SU-DHL-6 (cell line): ENCODE measurements at regions not wholly inside any gene's neighbourhood (a gene's known extent, or its start where the extent isn't known, plus 50 kb on each side); places are given as distances from the start of the nearest gene placed in this dataset.

Experiments used
- H2AFZ ChIP-seq: fragments of 200-600 bp; sonication (generic); 2 replicates; pipeline ENCODE4 v1.6.1; 2014; ENCODE audit warnings: low read depth, mild to moderate bottlenecking, moderate library complexity, mixed read lengths, antibody characterized with exemption, low read length; ENCODE audit not compliant: severe bottlenecking
- H3F3A ChIP-seq: fragments of 200-600 bp; shearing (Covaris generic); 2 replicates; pipeline ENCODE4 v1.6.0; 2016; ENCODE audit warnings: antibody characterized with exemption, mild to moderate bottlenecking; ENCODE audit not compliant: insufficient read depth
- H3K27ac ChIP-seq: fragments of 200-600 bp; sonication (generic); 2 replicates; pipeline ENCODE4 v1.5.1; 2016; ENCODE audit warnings: low read depth, mild to moderate bottlenecking, low read length, moderate library complexity, mixed read lengths
- H3K27me3 ChIP-seq: fragments of 200-600 bp; sonication (generic), shearing (Covaris generic); 2 replicates; pipeline ENCODE4 v1.6.0; 2014; ENCODE audit warnings: mild to moderate bottlenecking, low read length
- H3K36me3 ChIP-seq: fragments of 200-600 bp; sonication (generic); 2 replicates; pipeline ENCODE4 v1.6.1; 2014; ENCODE audit warnings: mild to moderate bottlenecking, low read length, mixed read lengths
- H3K4me2 ChIP-seq: fragments of 300-600, 200-600 bp; shearing (Covaris generic), sonication (generic); 2 replicates; pipeline ENCODE4 v1.6.0; 2014; ENCODE audit warnings: low read length, low read depth, mild to moderate bottlenecking; ENCODE audit not compliant: poor library complexity, severe bottlenecking
- H3K4me3 ChIP-seq: fragments of 200-600 bp; sonication (generic); 2 replicates; pipeline ENCODE4 v1.5.1; 2014; ENCODE audit warnings: antibody characterized with exemption, low read length, mild to moderate bottlenecking, mixed read lengths; ENCODE audit not compliant: insufficient read depth, poor library complexity, severe bottlenecking
- H3K79me2 ChIP-seq: fragments of 200-600 bp; sonication (generic); 2 replicates; pipeline ENCODE4 v1.6.1; 2014; ENCODE audit warnings: mild to moderate bottlenecking, low read length, moderate library complexity; ENCODE audit not compliant: insufficient read depth
- H3K9ac ChIP-seq: fragments of 200-600 bp; sonication (generic); 2 replicates; pipeline ENCODE4 v1.7.0; 2014; ENCODE audit warnings: mild to moderate bottlenecking, low read length
- H3K9me2 ChIP-seq: fragments of 200-600 bp; sonication (generic); replicated peaks from 2 replicates; pipeline ENCODE4 v1.6.1; 2014; ENCODE audit warnings: low read length; ENCODE audit not compliant: insufficient read depth
- H3K9me3 ChIP-seq: fragments of 200-600 bp; sonication (generic); 2 replicates; pipeline ENCODE4 v1.6.1; 2014; ENCODE audit warnings: low read length, mixed read lengths; ENCODE audit not compliant: insufficient read depth
- H4K20me1 ChIP-seq: fragments of 200-600 bp; sonication (generic); 2 replicates; pipeline ENCODE4 v1.6.1; 2014; ENCODE audit warnings: low read depth, mild to moderate bottlenecking, antibody characterized with exemption, low read length, moderate library complexity, mixed read lengths
- EZH2phosphoT487 ChIP-seq: fragments of 200-600 bp; sonication (generic), shearing (Covaris generic); conservative IDR thresholded peaks from 2 replicates; pipeline ENCODE4 v1.6.1; 2018; ENCODE audit warnings: mild to moderate bottlenecking, antibody characterized with exemption, low read length, moderate library complexity, mixed read lengths
- TF ChIP-seq, protein P1 (sequence below): fragments of 200-600 bp; sonication (generic); IDR thresholded peaks from one replicate; pipeline ENCODE4 v1.5.1; 2017; ENCODE audit warnings: antibody characterized with exemption, mild to moderate bottlenecking, low read length, moderate library complexity; ENCODE audit not compliant: insufficient read depth, poor library complexity, severe bottlenecking

DNA sequence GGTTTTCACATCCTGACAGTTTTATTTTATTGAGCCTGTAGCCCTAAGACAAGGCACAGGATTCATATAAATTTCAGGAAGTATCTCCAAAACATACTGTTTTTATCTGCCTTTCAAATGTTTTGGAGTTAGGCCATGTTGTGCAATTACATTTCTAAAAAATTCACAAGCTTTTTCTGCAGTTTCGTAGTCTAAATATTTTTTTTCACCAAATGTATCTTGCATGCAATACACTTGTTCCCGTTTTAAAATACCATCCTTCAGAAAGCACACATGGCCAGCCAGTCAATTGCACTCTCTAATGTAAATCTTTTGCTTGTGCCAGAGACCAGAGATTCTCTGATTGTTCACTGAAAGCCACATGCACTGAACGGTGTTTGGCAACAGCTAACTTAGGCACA is 161.5 kb upstream of the PRKCQ start:
- H3K4me3 ChIP-seq, result no peak overlapping the region
- no peaks in the 10 kb centered on the region for H3K79me2 ChIP-seq
- no peaks in the 10 kb centered on the region for H3K9me3 ChIP-seq
- H3F3A ChIP-seq, result no peaks in the 10 kb centered on the region
- TF ChIP-seq EZH2phosphoT487, result no peak
- TF ChIP-seq, protein P1, sequence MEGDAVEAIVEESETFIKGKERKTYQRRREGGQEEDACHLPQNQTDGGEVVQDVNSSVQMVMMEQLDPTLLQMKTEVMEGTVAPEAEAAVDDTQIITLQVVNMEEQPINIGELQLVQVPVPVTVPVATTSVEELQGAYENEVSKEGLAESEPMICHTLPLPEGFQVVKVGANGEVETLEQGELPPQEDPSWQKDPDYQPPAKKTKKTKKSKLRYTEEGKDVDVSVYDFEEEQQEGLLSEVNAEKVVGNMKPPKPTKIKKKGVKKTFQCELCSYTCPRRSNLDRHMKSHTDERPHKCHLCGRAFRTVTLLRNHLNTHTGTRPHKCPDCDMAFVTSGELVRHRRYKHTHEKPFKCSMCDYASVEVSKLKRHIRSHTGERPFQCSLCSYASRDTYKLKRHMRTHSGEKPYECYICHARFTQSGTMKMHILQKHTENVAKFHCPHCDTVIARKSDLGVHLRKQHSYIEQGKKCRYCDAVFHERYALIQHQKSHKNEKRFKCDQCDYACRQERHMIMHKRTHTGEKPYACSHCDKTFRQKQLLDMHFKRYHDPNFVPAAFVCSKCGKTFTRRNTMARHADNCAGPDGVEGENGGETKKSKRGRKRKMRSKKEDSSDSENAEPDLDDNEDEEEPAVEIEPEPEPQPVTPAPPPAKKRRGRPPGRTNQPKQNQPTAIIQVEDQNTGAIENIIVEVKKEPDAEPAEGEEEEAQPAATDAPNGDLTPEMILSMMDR, result no peak
- no peaks in the 10 kb centered on the region for H3K27me3 ChIP-seq
- no peaks in the 10 kb centered on the region for H4K20me1 ChIP-seq
- no peaks in the 10 kb centered on the region for H3K36me3 ChIP-seq
- H3K9me2 ChIP-seq, result no peaks in the 10 kb centered on the region
- H2AFZ ChIP-seq, result no peak overlapping the region
- H3K9ac ChIP-seq, result no peak overlapping the region
- H3K4me2 ChIP-seq, result no peak overlapping the region
- H3K27ac ChIP-seq, result no peak overlapping the region

DNA sequence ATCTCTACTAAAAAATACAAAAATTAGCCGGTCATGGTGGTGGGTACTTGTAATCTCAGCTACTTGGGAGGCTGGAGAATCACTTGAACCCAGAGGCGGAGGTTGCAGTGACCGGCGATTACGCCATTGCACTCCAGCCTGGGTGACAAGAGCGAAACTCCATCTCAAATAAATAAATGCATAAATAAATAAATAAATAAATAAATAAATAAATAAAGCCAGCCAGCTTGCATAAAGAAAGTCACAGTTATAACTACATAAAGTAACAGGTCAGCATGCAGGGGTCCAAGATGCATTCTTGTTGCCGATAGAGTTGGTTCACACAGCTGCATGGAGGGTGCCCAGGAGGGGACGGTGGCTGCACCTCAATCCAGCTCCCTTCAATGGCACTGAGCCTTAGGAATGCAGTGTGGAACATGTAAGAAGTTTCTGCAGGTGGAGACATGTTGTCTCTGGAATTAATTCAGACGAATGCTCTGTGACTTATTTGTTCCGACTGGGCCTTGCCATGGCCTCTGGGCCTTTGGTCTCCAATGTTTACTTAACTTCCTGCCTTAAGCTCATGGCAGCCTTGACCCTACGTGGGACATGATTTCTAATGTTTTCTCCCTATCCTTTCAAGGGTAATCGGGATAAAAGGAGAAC is 159.6 kb upstream of the PRKCQ start:
- Histone ChIP-seq H3K9ac (no peak overlapping the region), H3K27ac (no peak overlapping the region), H3K4me2 (no peak overlapping the region)

DNA sequence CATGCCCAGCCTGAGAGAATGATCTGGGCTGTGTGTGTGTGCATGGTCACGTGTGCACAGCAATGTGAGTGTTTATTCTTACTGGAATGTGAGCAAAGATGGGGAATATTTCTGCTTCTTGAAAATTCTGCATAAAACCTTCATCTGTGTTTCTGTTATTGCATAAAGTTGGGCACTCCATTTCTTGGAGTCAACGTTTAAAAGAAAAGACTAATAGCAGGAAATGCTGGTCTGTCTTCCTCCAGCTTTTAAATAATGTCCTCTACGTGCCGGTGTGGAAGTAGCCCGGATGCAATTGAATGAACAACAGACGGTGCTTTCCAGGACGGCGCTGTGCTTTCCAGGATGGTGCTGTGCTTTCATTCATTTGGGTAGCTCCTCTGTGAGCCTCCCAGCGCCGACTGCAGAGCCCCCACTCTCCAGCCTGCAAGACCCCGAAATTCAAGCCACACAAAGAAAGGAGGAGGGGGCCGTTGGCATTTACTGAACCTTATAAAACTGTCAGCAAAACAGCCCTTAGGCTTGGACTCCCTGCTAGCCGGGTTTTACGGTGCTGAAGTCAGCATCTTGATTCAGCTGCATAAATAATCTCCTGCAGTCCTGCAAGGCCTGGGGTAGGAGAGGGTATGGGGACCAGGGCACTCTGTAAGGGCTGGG is 158.2 kb upstream of the PRKCQ start:
- no peaks in the 10 kb centered on the region for H3K9me2 ChIP-seq

More for the DNA sequence above, 159.6 kb upstream of the PRKCQ start:
- no peaks in the 10 kb centered on the region for H3K27me3 ChIP-seq
- H2AFZ ChIP-seq, result no peak overlapping the region
- H3K4me3 ChIP-seq, result no peak overlapping the region
- TF ChIP-seq, protein P1, result no peak
- no peak for TF ChIP-seq EZH2phosphoT487
- no peaks in the 10 kb centered on the region for H3K79me2 ChIP-seq
- no peaks in the 10 kb centered on the region for H3K9me2 ChIP-seq
- H4K20me1 ChIP-seq, result no peaks in the 10 kb centered on the region
- no peaks in the 10 kb centered on the region for H3F3A ChIP-seq
- H3K36me3 ChIP-seq, result no peaks in the 10 kb centered on the region
- no peaks in the 10 kb centered on the region for H3K9me3 ChIP-seq

DNA sequence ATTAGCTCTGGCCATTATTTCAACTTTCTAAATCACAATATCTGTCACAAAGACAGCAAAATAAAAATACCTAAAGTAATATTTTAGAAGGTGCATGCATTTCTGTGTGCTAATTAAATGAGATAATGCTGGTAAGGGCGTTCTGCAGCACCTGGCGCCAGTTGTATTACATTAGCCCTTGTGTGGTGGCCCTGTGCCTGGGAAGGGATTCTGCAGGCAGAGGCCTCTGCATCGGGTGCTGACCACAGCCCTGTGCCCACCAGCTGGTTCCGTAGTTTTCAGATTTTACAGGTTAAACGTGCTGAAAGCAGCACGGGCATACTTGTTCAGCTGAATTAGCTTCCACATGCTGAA is 157.7 kb upstream of the PRKCQ start:
- TF ChIP-seq EZH2phosphoT487, result no peak
- TF ChIP-seq, protein P1, result no peak
- H2AFZ ChIP-seq, result no peak overlapping the region
- H3F3A ChIP-seq, result no peaks in the 10 kb centered on the region
- H3K4me2 ChIP-seq, result no peak overlapping the region
- no peaks in the 10 kb centered on the region for H3K36me3 ChIP-seq
- no peaks in the 10 kb centered on the region for H3K9me3 ChIP-seq
- no peaks in the 10 kb centered on the region for H3K79me2 ChIP-seq
- H3K4me3 ChIP-seq, result no peak overlapping the region
- H3K27ac ChIP-seq, result no peak overlapping the region
- H3K27me3 ChIP-seq, result no peaks in the 10 kb centered on the region
- no peak overlapping the region for H3K9ac ChIP-seq
- H3K9me2 ChIP-seq, result no peaks in the 10 kb centered on the region
- H4K20me1 ChIP-seq, result no peaks in the 10 kb centered on the region

More for the DNA sequence above, 158.2 kb upstream of the PRKCQ start:
- no peak overlapping the region for H3K4me3 ChIP-seq
- H3K79me2 ChIP-seq, result no peaks in the 10 kb centered on the region
- no peaks in the 10 kb centered on the region for H3K27me3 ChIP-seq
- H3K9me3 ChIP-seq, result no peaks in the 10 kb centered on the region
- TF ChIP-seq EZH2phosphoT487, result no peak
- no peaks in the 10 kb centered on the region for H3F3A ChIP-seq
- H3K27ac ChIP-seq, result no peak overlapping the region
- H4K20me1 ChIP-seq, result no peaks in the 10 kb centered on the region
- no peak overlapping the region for H3K9ac ChIP-seq
- no peak overlapping the region for H3K4me2 ChIP-seq
- no peak overlapping the region for H2AFZ ChIP-seq
- no peaks in the 10 kb centered on the region for H3K36me3 ChIP-seq
